ENCODE measurements at regions not wholly inside any gene's neighbourhood (a gene's known extent, or its start where the extent isn't known, plus 50 kb on each side); places are given as distances from the start of the nearest gene placed in this dataset.

DNA sequence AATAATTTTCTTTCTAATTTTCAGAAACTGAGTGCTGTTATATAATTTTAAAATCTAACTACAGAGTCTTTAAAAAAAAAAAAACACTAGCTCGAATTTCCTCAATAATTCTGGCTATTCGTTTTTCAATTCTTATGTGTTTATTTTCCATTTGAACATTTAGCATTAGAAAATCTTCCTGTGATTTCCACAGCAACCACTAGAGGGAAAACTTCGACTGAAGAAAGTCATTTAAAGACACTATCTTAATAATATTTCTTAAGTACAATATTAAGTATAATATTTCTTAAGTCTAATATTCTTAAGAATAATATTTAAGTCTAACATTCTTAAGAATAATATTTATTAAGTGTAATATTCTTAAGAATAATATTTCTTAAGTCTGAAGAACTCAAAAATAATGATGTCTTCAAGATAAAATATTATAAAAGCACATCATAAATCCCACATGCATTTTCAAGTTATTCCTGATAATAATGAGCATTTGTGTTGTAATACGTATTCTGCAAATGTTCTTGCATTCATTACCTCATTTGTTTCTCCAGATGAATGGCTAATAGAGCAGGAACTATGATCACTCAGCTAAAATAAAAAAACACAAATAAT is 118.4 kb upstream of the WDR17 start:
- Mint-ChIP-seq H3K27me3 (ENCODE audit: low read depth) (no peaks in the 10 kb centered on the region), H3K9me3 (no peaks in the 10 kb centered on the region), H3K4me1 (no peaks in the 10 kb centered on the region), H3K36me3 (ENCODE audit: low read depth) (peaks cover 3% of the 10 kb centered on the region), H3K27ac (ENCODE audit: unreplicated experiment) (no peak overlapping the region), H3K4me3 (no peak overlapping the region)
- peak; percentile 82 for TF ChIP-seq CTCF (conservative IDR thresholded peaks at IDR 0.05)
- no peak for DNase-seq (ENCODE audit: low read depth, low spot score)

GRCh38 chr4:175951794-175952193 is 113.8 kb upstream of the WDR17 start:
- Mint-ChIP-seq H3K27me3 (ENCODE audit: low read depth) (no peaks in the 10 kb centered on the region), H3K9me3 (peaks cover 4% of the 10 kb centered on the region)

GRCh38 chr4:175953116-175953515 is 112.5 kb upstream of the WDR17 start:
- H3K4me1 Mint-ChIP-seq = no peaks in the 10 kb centered on the region
- no peak for TF ChIP-seq CTCF (conservative IDR thresholded peaks at IDR 0.05)
- DNase-seq (ENCODE audit: low read depth, low spot score) = no peak
- H3K36me3 Mint-ChIP-seq (ENCODE audit: low read depth) = no peaks in the 10 kb centered on the region
- peaks cover 4% of the 10 kb centered on the region for H3K9me3 Mint-ChIP-seq
- no peak overlapping the region for H3K4me3 Mint-ChIP-seq
- H3K27ac Mint-ChIP-seq (ENCODE audit: unreplicated experiment) = no peak overlapping the region
- no peaks in the 10 kb centered on the region for H3K27me3 Mint-ChIP-seq (ENCODE audit: low read depth)

More at GRCh38 chr4:175951794-175952193, 113.8 kb upstream of the WDR17 start:
- no peak for TF ChIP-seq CTCF (conservative IDR thresholded peaks at IDR 0.05)
- no peak for DNase-seq (ENCODE audit: low read depth, low spot score)
- no peak overlapping the region for H3K4me3 Mint-ChIP-seq
- no peaks in the 10 kb centered on the region for H3K36me3 Mint-ChIP-seq (ENCODE audit: low read depth)
- no peaks in the 10 kb centered on the region for H3K4me1 Mint-ChIP-seq
- no peak overlapping the region for H3K27ac Mint-ChIP-seq (ENCODE audit: unreplicated experiment)

- Mint-ChIP-seq H3K9me3 (peaks cover 4% of the 10 kb centered on the region), H3K4me3 (no peak overlapping the region), H3K4me1 (no peaks in the 10 kb centered on the region), H3K27ac (ENCODE audit: unreplicated experiment) (no peak overlapping the region), H3K27me3 (ENCODE audit: low read depth) (no peaks in the 10 kb centered on the region), H3K36me3 (ENCODE audit: low read depth) (no peaks in the 10 kb centered on the region)
- no peak for DNase-seq (ENCODE audit: low read depth, low spot score)
- TF ChIP-seq CTCF (conservative IDR thresholded peaks at IDR 0.05) = peak; percentile 36
These were observed 111.6 kb upstream of the WDR17 start for GRCh38 chr4:175953960-175954521.

GRCh38 chr4:175954685-175955084 is 111.0 kb upstream of the WDR17 start:
- Mint-ChIP-seq H3K9me3 (peaks cover 4% of the 10 kb centered on the region), H3K4me3 (no peak overlapping the region), H3K27me3 (ENCODE audit: low read depth) (no peaks in the 10 kb centered on the region), H3K4me1 (no peaks in the 10 kb centered on the region), H3K36me3 (ENCODE audit: low read depth) (peaks cover 2% of the 10 kb centered on the region), H3K27ac (ENCODE audit: unreplicated experiment) (no peak overlapping the region)
- DNase-seq (ENCODE audit: low read depth, low spot score) = no peak
- TF ChIP-seq CTCF (conservative IDR thresholded peaks at IDR 0.05) = no peak
